Mesenchymal stem cell (in vitro differentiated cells and primary cell): ENCODE measurements at regions not wholly inside any gene's neighbourhood (a gene's known extent, or its start where the extent isn't known, plus 50 kb on each side); places are given as distances from the start of the nearest gene placed in this dataset.

ENCODE experiments used
- DNase-seq: peaks from one replicate; pipeline ENCODE4 v3.0.0-alpha.2; 2013
- H2AFZ ChIP-seq: one replicate; pipeline ENCODE4 v1.6.1; 2013; ENCODE audit warnings: low read depth, mild to moderate bottlenecking, control low read depth, inconsistent platforms, low read length, moderate library complexity
- H2AK5ac ChIP-seq: 2 replicates; pipeline ENCODE4 v1.6.1; 2013; ENCODE audit warnings: low read length, moderate library complexity, mild to moderate bottlenecking, inconsistent platforms; ENCODE audit not compliant: severe bottlenecking
- H2BK120ac ChIP-seq: one replicate; pipeline ENCODE4 v1.6.1; 2013; ENCODE audit warnings: low read depth, mild to moderate bottlenecking, inconsistent platforms, low read length, moderate library complexity
- H2BK12ac ChIP-seq, 2 experiments: one replicate each; pipeline ENCODE4 v1.6.1; 2013; ENCODE audit warnings: inconsistent platforms in 2 of 2, low read length in 2 of 2, mild to moderate bottlenecking in 2 of 2, moderate library complexity in 2 of 2, control low read depth in 1 of 2
- H2BK15ac ChIP-seq: one replicate; pipeline ENCODE4 v1.6.1; 2013; ENCODE audit warnings: mild to moderate bottlenecking, low read depth, inconsistent platforms; ENCODE audit not compliant: poor library complexity, severe bottlenecking
- H2BK5ac ChIP-seq: 2 replicates; pipeline ENCODE4 v1.6.1; 2013; ENCODE audit warnings: low read depth, mild to moderate bottlenecking, low read length, control low read depth, inconsistent platforms; ENCODE audit not compliant: poor library complexity, severe bottlenecking
- H3K14ac ChIP-seq, 2 experiments: one replicate each; pipeline ENCODE4 v1.6.1; 2013; ENCODE audit warnings: inconsistent platforms in 2 of 2, low read length in 2 of 2, control low read depth in 1 of 2, mild to moderate bottlenecking in 1 of 2, moderate library complexity in 1 of 2
- H3K18ac ChIP-seq, 2 experiments: one replicate each; pipeline ENCODE4 v1.6.1; 2013; ENCODE audit warnings: inconsistent platforms in 2 of 2, low read length in 2 of 2, control low read depth in 1 of 2, low read depth in 1 of 2, mild to moderate bottlenecking in 1 of 2
- H3K23ac ChIP-seq, 2 experiments: one replicate each; pipeline ENCODE4 v1.6.1; 2013; ENCODE audit warnings: inconsistent platforms in 2 of 2, low read length in 2 of 2, mild to moderate bottlenecking in 2 of 2, moderate library complexity in 2 of 2, control low read depth in 1 of 2
- H3K27ac ChIP-seq: 2 replicates; pipeline ENCODE4 v1.5.1; 2013; ENCODE audit warnings: mild to moderate bottlenecking, moderate library complexity, low read length, control low read depth, inconsistent platforms; ENCODE audit not compliant: poor library complexity, severe bottlenecking
- H3K27me3 ChIP-seq, 2 experiments: 2 replicates each; pipeline versions ENCODE4 v1.6.1 to v1.7.0; 2013; ENCODE audit warnings: low read length in 2 of 2, mild to moderate bottlenecking in 2 of 2, moderate library complexity in 2 of 2, control low read depth in 1 of 2, inconsistent platforms in 1 of 2; ENCODE audit not compliant: control insufficient read depth in 1 of 2, insufficient read depth in 1 of 2
- H3K36me3 ChIP-seq, 2 experiments: 2 replicates each; pipeline versions ENCODE4 v1.6.1 to v1.7.0; 2013; ENCODE audit warnings: low read length in 2 of 2, control low read depth in 1 of 2, inconsistent platforms in 1 of 2, low read depth in 1 of 2, mild to moderate bottlenecking in 1 of 2; ENCODE audit not compliant: insufficient read depth in 2 of 2, control insufficient read depth in 1 of 2
- H3K4ac ChIP-seq, 2 experiments: one replicate each; pipeline ENCODE4 v1.6.1; 2013; ENCODE audit warnings: inconsistent platforms in 2 of 2, low read length in 2 of 2, mild to moderate bottlenecking in 2 of 2, moderate library complexity in 2 of 2, control low read depth in 1 of 2, low read depth in 1 of 2
- H3K4me1 ChIP-seq: 2 replicates; pipeline ENCODE4 v1.6.1; 2013; ENCODE audit warnings: low read depth, low read length, control low read depth; ENCODE audit not compliant: control insufficient read depth, insufficient read depth
- H3K4me2 ChIP-seq: 2 replicates; pipeline ENCODE4 v1.6.1; 2013; ENCODE audit warnings: low read length, mild to moderate bottlenecking, inconsistent platforms; ENCODE audit not compliant: poor library complexity, severe bottlenecking
- H3K4me3 ChIP-seq, 2 experiments: 2 replicates each; pipeline versions ENCODE4 v1.5.1 to v1.7.0; 2013; ENCODE audit warnings: low read length in 2 of 2, mild to moderate bottlenecking in 2 of 2, control low read depth in 1 of 2, low read depth in 1 of 2; ENCODE audit not compliant: insufficient read depth in 1 of 2
- H3K79me1 ChIP-seq: replicated peaks from 2 replicates; pipeline ENCODE4 v1.6.1; 2013; ENCODE audit warnings: mild to moderate bottlenecking, control low read depth, low read length, inconsistent platforms; ENCODE audit not compliant: poor library complexity, severe bottlenecking
- H3K9ac ChIP-seq: 2 replicates; pipeline ENCODE4 v1.7.0; 2013; ENCODE audit warnings: mild to moderate bottlenecking, low read length, moderate library complexity
- H3K9me3 ChIP-seq: 2 replicates; pipeline ENCODE4 v1.7.0; 2013; ENCODE audit warnings: mild to moderate bottlenecking, low read length; ENCODE audit not compliant: control insufficient read depth
- H4K8ac ChIP-seq: one replicate; pipeline ENCODE4 v1.6.1; 2013; ENCODE audit warnings: inconsistent platforms, mild to moderate bottlenecking, low read length, moderate library complexity
- H4K91ac ChIP-seq: one replicate; pipeline ENCODE4 v1.6.1; 2013; ENCODE audit warnings: mild to moderate bottlenecking, low read length, inconsistent platforms
- WGBS: methylation state at CpG from one replicate; pipeline ENCODE4 v1.1.7; 2013; ENCODE audit warnings: mixed read lengths; 5-methylcytosine and 5-hydroxymethylcytosine counted together

- H3K36me3 ChIP-seq, result no peaks in the 10 kb centered on the region
- no peak overlapping the region for H2BK120ac ChIP-seq
- H3K18ac ChIP-seq, result no peak overlapping the region
- H3K4me1 ChIP-seq, result no peaks in the 10 kb centered on the region
- H3K23ac ChIP-seq, result no peak overlapping the region
- H2AFZ ChIP-seq, result no peak overlapping the region
- no peak overlapping the region for H4K91ac ChIP-seq
- no peak overlapping the region for H3K9ac ChIP-seq
- no peak overlapping the region for H3K4me2 ChIP-seq
- no peak overlapping the region for H2BK12ac ChIP-seq
- H3K9me3 ChIP-seq, result no peaks in the 10 kb centered on the region
- 60% methylated on average over 1 of the region's 1 CpG for WGBS
- no peak overlapping the region for H3K14ac ChIP-seq
- H2BK5ac ChIP-seq, result no peak overlapping the region
- H3K4ac ChIP-seq, result no peak overlapping the region
- H3K79me1 ChIP-seq, result no peaks in the 10 kb centered on the region
- H3K4me3 ChIP-seq, result no peak overlapping the region
- H2BK15ac ChIP-seq, result no peak overlapping the region
- no peak for DNase-seq
- H2AK5ac ChIP-seq, result no peak overlapping the region
- H3K27ac ChIP-seq, result no peak overlapping the region
- H3K27me3 ChIP-seq, result no peaks in the 10 kb centered on the region
- no peak overlapping the region for H4K8ac ChIP-seq
Measured at GRCh38 chr12:14310866-14311265, 54.6 kb upstream of the ATF7IP start.

GRCh38 chr12:14313379-14314138 lies 51.9 kb upstream of the ATF7IP start:
- no peaks in the 10 kb centered on the region for H3K4me1 ChIP-seq
- H3K27ac ChIP-seq, result no peak overlapping the region
- H3K4ac ChIP-seq, result no peak overlapping the region
- no peak overlapping the region for H2BK5ac ChIP-seq
- no peak overlapping the region for H4K8ac ChIP-seq
- no peaks in the 10 kb centered on the region for H3K36me3 ChIP-seq
- no peaks in the 10 kb centered on the region for H3K27me3 ChIP-seq
- H2AFZ ChIP-seq, result no peak overlapping the region
- H2BK15ac ChIP-seq, result no peak overlapping the region
- H3K23ac ChIP-seq, result no peak overlapping the region
- H2BK120ac ChIP-seq, result no peak overlapping the region
- H3K9ac ChIP-seq, result no peak overlapping the region
- no peak overlapping the region for H2AK5ac ChIP-seq
- no peaks in the 10 kb centered on the region for H3K9me3 ChIP-seq
- no peak overlapping the region for H2BK12ac ChIP-seq
- H3K79me1 ChIP-seq, result no peaks in the 10 kb centered on the region
- no peak for DNase-seq
- no peak overlapping the region for H3K4me3 ChIP-seq
- no peak overlapping the region for H3K18ac ChIP-seq
- H3K4me2 ChIP-seq, result no peak overlapping the region
- 91% methylated on average over 5 of the region's 7 CpGs for WGBS
- no peak overlapping the region for H4K91ac ChIP-seq
- no peak overlapping the region for H3K14ac ChIP-seq

- Histone ChIP-seq H3K79me1 (no peaks in the 10 kb centered on the region), H3K4me2 (no peak overlapping the region), H2BK120ac (no peak overlapping the region), H4K91ac (no peak overlapping the region), H3K23ac (no peak overlapping the region), H3K4me3 (no peak overlapping the region), H3K36me3 (no peaks in the 10 kb centered on the region), H2AFZ (no peak overlapping the region), H3K4me1 (no peaks in the 10 kb centered on the region), H3K9ac (no peak overlapping the region), H3K27me3 (no peaks in the 10 kb centered on the region), H3K18ac (no peak overlapping the region), H2BK5ac (no peak overlapping the region), H3K14ac (no peak overlapping the region), H2BK12ac (no peak overlapping the region), H2BK15ac (no peak overlapping the region), H3K9me3 (no peaks in the 10 kb centered on the region), H3K4ac (no peak overlapping the region), H2AK5ac (no peak overlapping the region), H4K8ac (no peak overlapping the region), H3K27ac (no peak overlapping the region)
- DNase-seq, result no peak
- WGBS, result 95% methylated on average over 5 of the region's 6 CpGs
Measured at GRCh38 chr12:14314801-14315200, 50.7 kb upstream of the ATF7IP start.

GRCh38 chr12:14315501-14315900 lies 50.0 kb upstream of the ATF7IP start:
- Histone ChIP-seq H2BK15ac (no peak overlapping the region), H3K4me3 (no peak overlapping the region), H3K36me3 (no peaks in the 10 kb centered on the region), H3K23ac (no peak overlapping the region), H4K8ac (no peak overlapping the region), H3K9me3 (no peaks in the 10 kb centered on the region), H2AFZ (no peak overlapping the region), H3K9ac (no peak overlapping the region), H2AK5ac (no peak overlapping the region), H3K4ac (no peak overlapping the region), H4K91ac (no peak overlapping the region), H2BK12ac (no peak overlapping the region), H3K79me1 (no peaks in the 10 kb centered on the region), H2BK5ac (no peak overlapping the region), H2BK120ac (no peak overlapping the region), H3K27me3 (no peaks in the 10 kb centered on the region), H3K14ac (no peak overlapping the region), H3K4me2 (no peak overlapping the region), H3K18ac (no peak overlapping the region), H3K27ac (no peak overlapping the region), H3K4me1 (no peaks in the 10 kb centered on the region)
- no peak for DNase-seq
